Calu3 (cell line): ENCODE measurements at regions not wholly inside any gene's neighbourhood (a gene's known extent, or its start where the extent isn't known, plus 50 kb on each side); places are given as distances from the start of the nearest gene placed in this dataset.

Experiments
- BruUV-seq: library from RNA; stranded (reverse); fragments of 400-500 nt; replicated peaks from 2 replicates; lab custom pipeline; 2021; lab: Mats Ljungman, UMichigan
- CTCF ChIA-PET: fragments of 300-600 bp; sonication (Branson Sonifier 250); formaldehyde crosslinking; loops from one replicate; lab custom pipeline; 2022; ENCODE audit warnings: antibody characterized with exemption; lab: Charles Lee
- DNase-seq: peaks from one replicate; pipeline ENCODE4 v3.0.0; 2022
- H3K27ac Mint-ChIP-seq: one replicate; pipeline ENCODE4 v1.8.0; 2022; ENCODE audit warnings: mixed read lengths; ENCODE audit not compliant: unreplicated experiment
- H3K27me3 Mint-ChIP-seq: one replicate; pipeline ENCODE4 v1.8.0; 2022; ENCODE audit warnings: mixed read lengths; ENCODE audit not compliant: unreplicated experiment
- H3K36me3 Mint-ChIP-seq: one replicate; pipeline ENCODE4 v1.8.0; 2022; ENCODE audit warnings: mild to moderate bottlenecking, moderate library complexity, mixed read lengths; ENCODE audit not compliant: insufficient read depth, unreplicated experiment
- H3K4me1 Mint-ChIP-seq: one replicate; pipeline ENCODE4 v1.8.0; 2022; ENCODE audit warnings: mild to moderate bottlenecking, low read depth, mixed read lengths; ENCODE audit not compliant: unreplicated experiment
- H3K4me3 Mint-ChIP-seq: one replicate; pipeline ENCODE4 v1.8.0; 2022; ENCODE audit warnings: mild to moderate bottlenecking, low read depth, moderate library complexity, mixed read lengths; ENCODE audit not compliant: unreplicated experiment
- H3K9me3 Mint-ChIP-seq: one replicate; pipeline ENCODE4 v1.8.0; 2022; ENCODE audit warnings: low read depth, mixed read lengths; ENCODE audit not compliant: unreplicated experiment
- intact Hi-C: fragments of 100-400 bp; cut with micrococcal nuclease; formaldehyde crosslinking; loops from one replicate; pipeline ENCODE4 v1.10.0; 2022; ENCODE audit not compliant: unreplicated experiment
- TF ChIP-seq, protein P1 (sequence below): fragments of 200-600 bp; IDR thresholded peaks from one replicate; pipeline ENCODE4 v1.8.0; 2022; ENCODE audit warnings: antibody characterized with exemption; ENCODE audit not compliant: unreplicated experiment

DNA sequence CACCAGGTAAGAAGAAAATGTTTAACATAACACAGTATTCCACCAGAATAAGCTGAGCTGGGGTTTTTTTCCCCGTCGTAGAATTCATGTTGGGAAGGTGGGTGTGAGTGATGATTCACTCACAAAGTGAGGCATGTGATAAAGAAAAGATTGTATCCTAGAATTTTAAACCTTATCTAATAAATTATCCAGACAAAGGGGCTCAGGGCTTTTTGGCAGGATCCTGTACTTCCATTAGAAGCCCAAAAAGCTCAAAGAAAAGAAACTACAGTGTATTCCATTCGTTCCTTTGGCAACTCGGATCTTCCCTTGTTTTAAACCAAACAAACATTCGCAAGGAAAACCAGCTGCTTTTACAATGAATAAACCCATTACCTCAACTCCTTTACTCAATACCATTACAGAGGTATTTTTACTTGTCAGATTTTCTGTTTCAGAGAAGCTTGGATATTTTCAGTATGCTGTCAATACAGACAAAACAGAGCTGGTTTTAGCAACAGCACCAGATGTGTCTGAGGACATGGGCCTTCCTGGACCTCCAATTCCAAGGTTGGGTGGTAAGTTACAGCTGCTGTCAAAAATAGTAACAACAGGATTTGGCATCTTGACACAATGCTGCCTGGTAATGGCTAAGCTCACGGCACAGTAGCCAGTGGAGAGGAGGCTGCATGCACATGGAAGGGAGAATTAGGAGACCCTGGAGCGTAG, 159.9 kb upstream of the RUNX1 start:
- no peaks in the 10 kb centered on the region for H3K36me3 Mint-ChIP-seq
- no peaks in the 10 kb centered on the region for H3K27me3 Mint-ChIP-seq
- peaks cover 11% of the 10 kb centered on the region for H3K9me3 Mint-ChIP-seq
- intact Hi-C loops = no loop called here
- H3K27ac Mint-ChIP-seq = no peak overlapping the region
- CTCF ChIA-PET = no interaction called here
- H3K4me1 Mint-ChIP-seq = peaks cover 17% of the 10 kb centered on the region
- TF ChIP-seq, protein P1, sequence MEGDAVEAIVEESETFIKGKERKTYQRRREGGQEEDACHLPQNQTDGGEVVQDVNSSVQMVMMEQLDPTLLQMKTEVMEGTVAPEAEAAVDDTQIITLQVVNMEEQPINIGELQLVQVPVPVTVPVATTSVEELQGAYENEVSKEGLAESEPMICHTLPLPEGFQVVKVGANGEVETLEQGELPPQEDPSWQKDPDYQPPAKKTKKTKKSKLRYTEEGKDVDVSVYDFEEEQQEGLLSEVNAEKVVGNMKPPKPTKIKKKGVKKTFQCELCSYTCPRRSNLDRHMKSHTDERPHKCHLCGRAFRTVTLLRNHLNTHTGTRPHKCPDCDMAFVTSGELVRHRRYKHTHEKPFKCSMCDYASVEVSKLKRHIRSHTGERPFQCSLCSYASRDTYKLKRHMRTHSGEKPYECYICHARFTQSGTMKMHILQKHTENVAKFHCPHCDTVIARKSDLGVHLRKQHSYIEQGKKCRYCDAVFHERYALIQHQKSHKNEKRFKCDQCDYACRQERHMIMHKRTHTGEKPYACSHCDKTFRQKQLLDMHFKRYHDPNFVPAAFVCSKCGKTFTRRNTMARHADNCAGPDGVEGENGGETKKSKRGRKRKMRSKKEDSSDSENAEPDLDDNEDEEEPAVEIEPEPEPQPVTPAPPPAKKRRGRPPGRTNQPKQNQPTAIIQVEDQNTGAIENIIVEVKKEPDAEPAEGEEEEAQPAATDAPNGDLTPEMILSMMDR = no peak
- BruUV-seq = no TSS peak
- no peak overlapping the region for H3K4me3 Mint-ChIP-seq
- no peak for DNase-seq

DNA sequence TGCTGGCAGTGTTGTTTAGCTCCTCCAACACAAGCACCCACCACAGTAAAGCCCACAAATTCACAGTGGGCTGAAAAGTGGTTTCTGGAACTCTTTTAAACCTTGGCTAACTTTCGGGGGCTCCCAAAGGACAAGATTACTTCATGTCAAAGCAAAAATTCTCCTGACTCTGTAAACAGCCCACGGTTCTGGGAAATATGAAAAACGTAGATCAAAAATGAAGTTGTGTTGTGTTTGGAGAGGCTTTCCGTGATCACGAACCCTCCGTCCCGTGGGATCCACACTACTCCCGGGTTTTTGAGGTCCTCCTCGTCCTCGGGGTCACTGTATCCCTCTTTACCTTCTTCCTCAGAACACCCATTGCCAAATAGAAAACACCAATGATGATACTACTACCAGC, 159.0 kb upstream of the RUNX1 start:
- intact Hi-C loops = no loop called here
- no TSS peak for BruUV-seq
- CTCF ChIA-PET = no interaction called here
- TF ChIP-seq, protein P1 = no peak
- H3K4me1 Mint-ChIP-seq = peaks cover 9% of the 10 kb centered on the region
- no peak overlapping the region for H3K27ac Mint-ChIP-seq
- H3K36me3 Mint-ChIP-seq = no peaks in the 10 kb centered on the region
- peaks cover 6% of the 10 kb centered on the region for H3K9me3 Mint-ChIP-seq
- DNase-seq = no peak
- no peaks in the 10 kb centered on the region for H3K27me3 Mint-ChIP-seq
- H3K4me3 Mint-ChIP-seq = no peak overlapping the region

DNA sequence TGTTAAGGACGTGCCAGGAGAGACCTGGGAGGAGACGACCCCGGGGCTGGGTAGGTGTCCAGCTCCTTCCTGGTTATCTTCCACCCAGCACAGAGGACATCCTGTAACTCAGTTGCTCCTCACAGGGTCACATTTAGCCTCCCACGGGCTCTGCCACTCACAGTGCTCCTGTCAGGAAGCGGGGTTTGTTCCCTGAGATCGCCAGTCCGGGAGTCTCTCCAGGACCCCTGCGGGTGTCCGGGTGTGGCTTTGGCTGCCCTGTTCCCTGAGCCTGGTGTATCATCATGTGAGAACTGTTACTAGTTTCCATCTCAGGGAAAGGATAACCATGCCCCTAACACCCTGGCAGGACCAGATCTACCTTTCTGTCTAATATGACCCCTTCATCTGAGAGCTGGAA, 158.2 kb upstream of the RUNX1 start:
- Mint-ChIP-seq H3K36me3 (no peaks in the 10 kb centered on the region), H3K27ac (no peak overlapping the region), H3K27me3 (no peaks in the 10 kb centered on the region), H3K9me3 (peaks cover 6% of the 10 kb centered on the region), H3K4me1 (peaks cover 9% of the 10 kb centered on the region), H3K4me3 (no peak overlapping the region)
- no peak for DNase-seq
- intact Hi-C loops = no loop called here
- TF ChIP-seq, protein P1 = no peak
- BruUV-seq = no TSS peak
- CTCF ChIA-PET = no interaction called here

DNA sequence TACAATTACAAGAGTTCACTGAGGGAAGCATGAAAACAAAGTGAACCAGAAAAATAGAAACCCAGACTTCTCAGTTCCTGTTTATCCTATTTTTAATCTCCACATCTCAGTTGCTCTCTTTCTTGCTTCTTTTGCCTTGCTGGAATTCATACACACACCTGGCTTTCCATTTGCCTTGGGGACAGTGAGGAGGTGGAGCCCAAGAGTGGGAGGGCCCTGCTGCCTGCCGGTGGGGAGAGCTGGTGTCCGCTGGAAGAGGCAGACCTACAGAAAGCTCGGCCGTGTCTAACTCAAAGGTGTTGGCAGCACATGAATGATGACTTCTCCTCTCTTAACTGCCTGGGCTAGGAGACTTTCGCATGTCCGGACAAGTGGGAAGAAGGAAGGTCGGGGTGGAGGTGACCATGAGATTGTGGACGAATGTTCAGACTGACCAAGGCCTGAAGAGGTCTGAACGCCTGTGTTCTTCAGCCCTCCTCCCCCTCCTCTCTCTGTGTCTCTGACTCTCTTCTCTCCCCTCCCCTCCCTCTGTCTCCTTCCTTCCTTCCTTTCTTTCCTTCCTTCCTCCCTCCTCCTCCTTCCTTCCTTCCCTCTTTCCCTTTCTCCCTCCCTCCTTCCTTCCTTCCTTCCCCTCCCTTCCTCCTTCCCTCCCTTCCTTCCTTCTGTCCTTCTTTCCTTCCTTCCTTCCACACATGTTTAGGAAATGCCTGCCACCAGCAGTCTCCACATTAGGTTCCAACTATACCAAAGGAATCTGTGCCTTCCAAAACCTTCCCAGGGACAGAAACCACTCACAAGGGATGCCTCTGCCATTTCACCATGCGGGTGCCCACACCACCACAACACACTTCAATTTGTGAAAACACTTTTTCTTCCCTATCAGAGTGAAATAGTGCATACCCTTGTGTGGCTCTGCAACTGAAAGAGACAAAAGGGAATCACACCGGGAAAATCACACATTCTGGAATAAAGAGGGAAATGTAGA, 157.3 kb upstream of the RUNX1 start:
- H3K27ac Mint-ChIP-seq = no peak overlapping the region
- no peak overlapping the region for H3K4me3 Mint-ChIP-seq
- CTCF ChIA-PET = no interaction called here
- DNase-seq = no peak
- no peaks in the 10 kb centered on the region for H3K27me3 Mint-ChIP-seq
- peaks cover 6% of the 10 kb centered on the region for H3K9me3 Mint-ChIP-seq
- no TSS peak for BruUV-seq
- no peaks in the 10 kb centered on the region for H3K36me3 Mint-ChIP-seq
- intact Hi-C loops = no loop called here
- H3K4me1 Mint-ChIP-seq = peaks cover 14% of the 10 kb centered on the region
- TF ChIP-seq, protein P1 = no peak
